ENCODE measurements at regions not wholly inside any gene's neighbourhood (a gene's known extent, or its start where the extent isn't known, plus 50 kb on each side); places are given as distances from the start of the nearest gene placed in this dataset.
A peak's percentile ranks its signal among the peaks of the same experiment; 100 is the strongest.

DNA sequence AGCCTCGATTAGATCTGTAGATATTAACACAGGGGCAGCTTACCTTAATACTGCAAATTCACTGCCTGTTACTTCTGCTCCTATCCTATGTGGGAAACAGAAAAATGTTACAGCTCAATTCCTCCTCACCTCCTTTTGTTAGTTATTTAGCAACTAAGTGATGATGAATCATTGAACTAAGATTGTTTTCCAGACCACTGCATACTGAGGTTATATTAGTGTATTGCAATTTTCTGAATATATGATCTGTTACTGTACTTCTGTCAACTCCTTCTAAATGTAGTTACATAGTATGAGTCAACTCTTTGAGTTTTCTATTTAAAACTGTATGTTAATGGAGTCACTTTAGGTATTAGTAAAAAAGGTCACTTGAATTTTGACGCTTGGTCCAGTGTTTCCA lies 331.5 kb upstream of the SLCO3A1 start:
- DNase-seq (ENCODE audit: low read depth), result peak; percentile 57

DNA sequence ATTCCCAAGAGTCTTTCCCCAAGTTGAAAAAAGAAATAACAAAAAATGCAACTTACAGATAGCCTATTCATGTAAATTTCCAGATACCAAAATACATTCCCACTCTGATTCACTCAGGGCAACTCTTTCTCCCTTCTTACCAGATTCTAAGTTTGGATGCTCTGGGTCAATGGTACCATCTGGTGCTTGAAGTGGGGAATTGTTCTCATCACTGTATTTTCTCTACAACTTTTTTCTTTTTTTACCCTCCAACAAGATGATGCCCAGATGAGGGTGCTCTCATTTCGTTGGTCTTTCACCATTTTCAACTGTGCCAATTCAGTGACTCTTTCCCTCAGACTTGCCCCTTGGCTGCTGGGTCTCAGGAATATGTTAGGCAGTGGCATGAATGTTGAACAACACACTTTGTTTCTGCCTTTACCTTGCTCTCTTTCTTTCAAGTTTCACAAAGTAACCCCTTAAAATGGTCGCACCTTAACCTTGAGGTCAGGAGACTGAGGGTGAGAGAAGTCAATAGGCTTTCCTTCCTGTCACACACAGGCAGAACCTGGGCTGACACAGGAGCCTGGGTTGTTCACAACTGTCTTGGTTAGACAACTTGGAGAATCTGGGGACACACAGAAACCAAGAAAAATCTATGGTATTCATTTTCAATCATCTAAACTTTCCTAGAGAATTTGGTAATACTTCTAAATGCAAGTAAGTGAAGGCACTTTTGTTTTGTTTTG lies 330.7 kb upstream of the SLCO3A1 start:
- DNase-seq (ENCODE audit: low read depth), result peak; percentile 41

DNA sequence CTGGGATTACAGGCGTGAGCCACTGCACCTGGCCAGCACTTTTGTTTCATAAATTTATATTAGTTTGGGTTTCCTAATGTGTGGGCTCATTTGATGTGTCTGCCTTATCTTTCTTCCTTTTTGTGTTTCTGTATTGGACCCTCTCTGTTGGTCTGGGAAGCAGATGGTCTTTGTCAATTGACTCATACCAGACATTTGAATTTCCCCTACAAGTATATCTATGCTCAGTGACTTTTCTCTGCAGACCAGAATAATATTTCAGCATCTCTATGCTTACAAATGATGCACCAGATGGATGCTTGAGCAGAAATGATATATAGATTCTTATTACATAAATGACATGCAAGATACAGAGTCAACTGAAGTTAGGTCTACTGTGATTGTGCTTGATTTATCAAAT lies 329.9 kb upstream of the SLCO3A1 start:
- DNase-seq (ENCODE audit: low read depth), result no peak

DNA sequence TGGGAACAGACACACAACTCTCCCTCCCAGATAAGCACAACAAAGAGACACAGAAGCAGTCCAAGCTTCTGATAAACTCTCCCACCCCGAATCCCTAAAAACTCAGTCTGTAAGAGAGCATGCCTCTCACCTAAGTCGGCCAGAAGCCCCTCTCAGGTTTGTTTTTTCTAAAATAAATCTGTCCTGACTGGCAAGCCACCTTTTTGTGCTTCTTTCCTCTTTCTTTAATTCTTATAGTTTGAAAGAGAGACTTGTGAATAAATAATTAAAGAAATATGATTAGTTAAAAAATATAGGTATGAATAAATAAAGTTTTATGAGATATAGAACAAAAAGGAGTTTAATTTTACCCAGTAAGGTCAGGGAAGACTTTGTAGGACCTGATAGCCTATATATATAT lies 329.0 kb upstream of the SLCO3A1 start:
- DNase-seq (ENCODE audit: low read depth), result no peak

DNA sequence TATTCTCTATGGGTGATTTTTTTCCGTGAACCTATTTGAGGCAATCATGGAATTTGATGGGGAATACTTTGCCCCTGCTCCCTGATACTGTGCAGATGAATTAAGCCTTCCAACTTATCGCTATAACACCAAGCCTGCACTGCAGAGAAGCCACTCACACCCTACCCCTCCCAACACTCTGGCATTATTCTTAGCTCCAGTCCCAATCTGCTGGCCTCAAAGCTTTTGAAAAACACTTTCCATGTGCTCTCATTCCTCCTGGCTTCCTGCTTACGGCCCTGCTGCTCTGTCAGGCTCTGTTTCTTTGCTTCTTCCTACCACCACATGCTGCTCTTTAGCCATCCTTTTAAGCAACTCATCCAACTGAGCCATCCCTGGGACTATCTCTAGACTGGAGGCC lies 327.8 kb upstream of the SLCO3A1 start:
- no peak for DNase-seq (ENCODE audit: low read depth)

DNA sequence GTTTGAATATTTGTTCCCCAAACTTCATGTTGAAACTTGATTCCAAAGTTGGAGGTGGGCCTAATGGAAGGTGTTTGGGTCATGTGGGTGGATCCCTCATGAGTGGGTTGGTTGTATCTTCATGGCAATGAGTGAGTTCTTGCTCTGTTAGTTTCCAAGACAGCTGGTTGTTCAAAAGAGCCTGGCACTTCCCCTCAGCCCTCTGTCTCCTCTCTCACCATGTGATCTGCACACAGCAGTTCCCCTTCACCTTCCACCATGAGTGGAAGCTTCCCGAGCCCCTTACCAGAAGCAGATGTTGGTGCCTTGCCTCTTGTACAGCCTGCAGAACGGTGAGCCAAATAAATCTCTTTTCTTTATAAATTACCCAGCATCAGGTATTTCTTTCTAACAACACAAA lies 327.1 kb upstream of the SLCO3A1 start:
- no peak for DNase-seq (ENCODE audit: low read depth)

DNA sequence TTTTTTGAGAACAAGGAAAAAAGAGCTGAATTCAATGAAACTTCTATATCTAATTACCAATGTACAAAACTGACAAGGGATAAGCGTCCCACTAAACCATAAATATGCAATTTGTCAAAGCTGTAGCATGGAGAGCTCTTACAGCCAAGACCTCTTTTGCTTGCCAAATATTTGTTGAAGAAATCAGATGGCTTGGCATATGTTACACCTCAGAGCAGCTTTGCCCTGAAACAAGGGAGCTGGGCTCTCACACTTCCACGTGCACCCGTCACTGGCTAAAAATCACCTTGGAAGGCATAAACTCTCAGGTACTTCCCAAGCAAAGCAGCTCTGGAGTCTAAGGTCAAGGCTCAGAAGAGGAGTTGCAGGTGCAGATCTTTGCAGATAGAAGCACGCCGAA lies 324.7 kb upstream of the SLCO3A1 start:
- DNase-seq (ENCODE audit: low read depth), result no peak

DNA sequence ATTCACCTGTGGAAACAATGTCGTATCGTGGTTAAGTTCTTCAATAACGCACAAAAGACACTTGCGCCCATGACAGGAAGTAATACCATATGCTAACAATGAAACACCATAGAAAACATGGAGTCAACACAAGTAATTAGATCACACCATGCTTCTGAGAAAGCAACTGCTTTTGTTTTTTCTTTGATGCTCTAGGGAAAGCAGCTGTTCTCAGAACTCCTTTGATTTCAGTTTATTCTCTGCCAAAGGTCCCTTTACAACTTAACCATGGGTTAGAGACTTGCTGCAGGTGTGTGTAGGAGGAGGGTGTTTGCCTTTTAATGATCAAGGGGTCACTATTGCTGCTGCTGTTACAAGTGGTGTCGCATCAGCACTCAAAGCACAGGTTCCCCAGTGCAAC lies 324.0 kb upstream of the SLCO3A1 start:
- DNase-seq (ENCODE audit: low read depth), result no peak

DNA sequence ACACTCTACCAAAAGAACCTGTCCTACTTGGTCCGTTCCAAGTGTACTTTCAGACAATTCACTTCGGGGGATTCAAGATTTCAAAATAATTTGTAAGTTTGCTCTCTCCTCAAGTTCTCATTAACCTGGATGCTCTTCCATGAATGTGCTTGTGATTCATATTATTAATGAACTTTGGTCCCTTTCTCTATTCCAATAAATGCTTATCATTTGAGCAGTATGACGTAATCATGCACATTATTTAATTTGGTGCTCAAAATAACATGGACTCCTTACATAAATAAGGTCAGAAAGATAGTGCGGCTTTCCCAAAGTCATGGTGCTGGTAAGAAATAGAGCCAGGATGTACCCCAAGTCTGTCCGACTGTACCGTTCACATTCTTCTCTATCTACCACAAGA lies 323.2 kb upstream of the SLCO3A1 start:
- no peak for DNase-seq (ENCODE audit: low read depth)

DNA sequence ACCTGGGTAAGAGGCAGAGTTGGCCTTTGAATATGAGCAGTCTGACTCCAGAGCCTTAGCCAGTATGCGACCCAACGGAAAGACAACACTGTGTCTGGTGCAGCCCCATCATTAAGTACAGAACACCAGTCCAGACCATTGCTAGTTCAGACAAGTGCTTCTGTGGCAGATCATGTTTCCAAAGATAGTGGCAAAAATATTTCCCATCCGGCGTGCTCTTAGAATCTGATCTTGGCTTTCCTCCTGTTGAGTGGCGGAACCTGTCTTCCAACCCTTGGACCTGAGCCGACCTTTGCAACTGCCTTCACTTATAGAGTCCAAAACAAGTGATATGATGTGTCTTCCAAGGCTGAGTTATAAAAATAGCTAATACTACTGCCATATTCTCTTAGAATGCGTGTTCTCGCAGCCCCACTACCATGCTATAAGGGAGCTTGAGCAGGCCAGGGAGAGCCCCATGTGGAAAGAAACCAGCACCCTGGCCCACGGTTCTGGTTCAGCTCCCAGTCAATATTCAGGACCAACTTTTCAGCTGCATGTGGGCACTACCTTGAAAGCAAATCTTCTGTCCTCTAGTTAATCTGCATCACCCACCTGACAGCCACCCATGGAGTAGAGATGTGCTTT lies 322.4 kb upstream of the SLCO3A1 start:
- DNase-seq (ENCODE audit: low read depth), result no peak

DNA sequence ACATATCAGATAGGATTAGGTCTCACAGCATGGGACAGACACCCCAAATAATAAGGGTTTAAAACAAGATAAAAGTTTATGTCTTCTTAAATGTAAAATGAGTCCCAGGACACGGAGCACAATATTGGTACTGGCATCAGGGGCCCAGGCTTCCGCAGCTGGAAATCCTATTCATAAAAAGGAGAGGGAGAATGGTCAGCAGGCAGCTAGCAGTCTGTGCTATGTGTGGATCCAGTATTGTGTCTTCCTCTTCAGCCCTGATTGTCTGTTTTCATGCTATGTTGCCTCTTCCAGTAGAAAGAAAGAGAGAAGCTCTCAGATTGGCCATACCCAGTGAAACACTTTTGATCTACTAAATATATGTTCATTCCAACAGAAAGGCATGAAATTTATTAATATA lies 319.3 kb upstream of the SLCO3A1 start:
- DNase-seq (ENCODE audit: low read depth), result no peak

DNA sequence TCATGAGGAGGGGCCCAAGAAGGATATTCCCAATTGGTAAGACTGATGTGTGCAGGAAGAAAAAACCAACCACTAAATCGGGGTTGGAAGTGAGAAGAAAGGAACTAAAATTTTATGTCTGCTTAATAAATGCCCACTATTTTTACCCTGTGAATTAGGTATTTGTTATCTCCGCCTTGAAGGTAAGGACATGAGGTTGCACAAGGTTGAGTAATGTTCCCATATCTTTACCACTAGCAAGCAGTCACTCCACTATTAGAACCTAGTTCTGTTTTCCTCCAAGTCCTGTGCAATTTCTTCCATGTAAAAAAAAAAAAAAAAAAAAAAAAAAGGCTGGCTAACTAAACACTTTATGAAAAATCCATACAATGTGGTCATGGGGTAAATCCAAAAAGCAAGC lies 318.5 kb upstream of the SLCO3A1 start:
- no peak for DNase-seq (ENCODE audit: low read depth)

DNA sequence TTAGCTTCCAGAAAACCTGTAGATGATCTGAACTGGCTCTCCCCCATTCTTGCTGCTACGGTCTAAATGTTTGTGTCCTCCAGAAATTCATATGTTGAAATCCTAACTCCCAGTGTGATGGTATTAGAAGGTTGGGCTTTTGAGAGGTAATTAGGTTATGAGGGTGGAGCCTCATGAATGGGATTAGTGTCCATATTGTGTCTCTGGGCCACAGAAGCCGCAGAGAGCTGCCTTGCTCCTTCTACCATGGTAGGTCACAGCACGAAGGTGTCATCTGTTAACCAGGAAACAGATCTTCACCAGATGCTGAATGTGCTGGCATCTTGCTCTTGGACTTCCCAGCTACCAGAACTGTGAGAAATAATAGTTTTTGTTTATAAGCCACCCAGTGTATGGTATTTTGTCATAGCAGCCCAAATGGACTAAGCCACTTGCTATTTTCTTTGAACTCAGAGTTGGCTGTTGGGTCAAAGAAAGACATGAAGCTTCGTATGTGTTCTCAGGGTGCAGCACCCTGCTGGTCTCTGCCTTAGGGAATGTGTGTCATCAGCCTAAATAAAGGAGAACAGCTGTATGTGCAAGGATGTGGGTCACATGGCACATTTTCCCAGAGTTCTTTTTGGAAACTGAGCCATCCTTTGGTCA lies 317.5 kb upstream of the SLCO3A1 start:
- no peak for DNase-seq (ENCODE audit: low read depth)

DNA sequence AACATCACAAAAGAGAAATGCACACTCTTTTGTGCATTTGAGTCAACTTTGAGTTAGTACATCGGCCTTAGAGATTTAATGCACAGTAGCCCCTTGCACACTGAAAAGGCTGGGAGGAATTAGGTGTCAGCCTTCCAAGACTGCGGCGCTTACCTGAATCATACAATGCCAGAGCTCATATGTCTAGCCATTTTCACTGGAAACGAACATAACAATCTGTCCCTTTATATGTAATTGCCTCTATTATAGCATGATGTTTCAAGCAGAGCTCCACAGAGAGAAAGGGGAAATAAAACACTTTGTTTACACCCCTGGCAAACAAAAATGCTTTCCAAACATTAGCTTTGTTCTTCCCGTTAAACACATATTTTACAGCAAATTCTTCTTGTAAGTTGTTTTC lies 315.7 kb upstream of the SLCO3A1 start:
- no peak for DNase-seq (ENCODE audit: low read depth)

DNA sequence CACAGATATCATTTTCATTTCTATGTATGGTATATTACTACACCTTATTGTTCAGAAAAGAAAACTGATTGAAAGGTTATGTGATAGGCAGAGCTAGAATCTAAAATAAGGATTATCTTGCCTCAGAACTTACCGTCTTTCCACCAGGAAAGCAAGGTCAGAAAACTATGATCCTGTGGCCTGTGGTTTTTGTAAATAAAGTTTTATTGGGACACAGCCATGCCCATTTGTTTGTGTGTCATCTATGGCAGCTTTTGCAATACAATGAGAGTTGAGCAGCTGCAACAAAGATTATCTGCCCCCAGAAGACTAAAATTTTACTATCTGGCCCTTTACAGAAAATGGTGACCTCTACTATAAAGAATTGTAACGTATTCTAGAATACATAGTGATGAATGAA lies 314.7 kb upstream of the SLCO3A1 start:
- no peak for DNase-seq (ENCODE audit: low read depth)

DNA sequence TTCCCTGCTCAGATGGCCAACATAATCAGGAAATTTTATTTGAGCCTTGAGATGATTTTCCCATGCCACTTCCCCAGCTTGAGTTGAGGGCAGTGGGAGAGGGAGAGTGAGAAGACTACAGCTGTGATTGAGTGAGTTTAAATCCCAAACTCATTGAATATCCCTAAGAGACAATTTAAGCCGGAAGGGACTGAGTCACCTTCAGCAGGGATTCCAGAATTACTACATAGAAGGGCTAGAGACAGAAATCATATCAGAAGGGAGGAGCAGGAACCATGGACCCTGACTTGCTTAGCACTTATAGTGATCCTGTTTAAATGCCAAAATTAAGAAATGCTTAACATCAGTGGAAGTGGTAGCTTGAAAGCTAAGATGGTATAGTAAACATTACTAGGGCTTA lies 312.2 kb upstream of the SLCO3A1 start:
- no peak for DNase-seq (ENCODE audit: low read depth)

DNA sequence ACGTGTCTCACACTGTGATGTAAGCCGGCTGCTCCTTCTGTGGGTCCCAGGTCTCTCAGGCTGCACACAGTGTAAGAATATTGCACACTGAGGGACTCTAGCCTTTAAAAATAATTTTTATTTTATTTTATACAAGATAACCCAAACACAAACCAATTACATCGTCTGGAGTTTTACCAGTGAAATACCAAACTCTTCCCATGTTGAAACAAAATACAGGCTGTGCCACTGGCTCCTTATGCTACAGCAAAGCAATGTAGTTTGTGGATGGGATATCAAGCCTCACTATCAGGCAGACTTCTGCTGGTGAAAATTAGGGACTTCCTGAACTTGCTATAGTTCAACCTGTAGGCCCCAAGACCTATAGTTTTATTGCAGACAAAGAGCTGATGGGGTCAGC lies 311.3 kb upstream of the SLCO3A1 start:
- DNase-seq (ENCODE audit: low read depth), result no peak

DNA sequence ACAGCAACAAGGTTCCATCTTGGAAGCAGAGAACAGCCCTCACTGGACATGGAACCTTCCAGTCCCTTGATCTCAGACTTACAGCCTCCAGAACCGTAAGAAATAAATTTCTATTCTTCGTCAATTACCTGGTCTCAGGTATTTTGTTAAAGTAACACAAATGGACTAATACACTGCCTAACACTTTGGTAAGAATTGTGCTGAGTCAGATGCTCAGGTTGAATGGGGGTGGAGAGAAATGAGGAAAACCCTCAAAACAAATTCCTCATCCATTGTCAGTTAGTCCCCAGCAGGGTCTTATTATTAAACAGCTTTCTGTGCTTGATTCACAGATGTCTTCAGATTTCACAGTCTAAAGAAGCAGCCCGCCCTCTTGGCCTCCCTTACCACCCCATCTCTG lies 306.2 kb upstream of the SLCO3A1 start:
- DNase-seq (ENCODE audit: low read depth), result no peak

DNA sequence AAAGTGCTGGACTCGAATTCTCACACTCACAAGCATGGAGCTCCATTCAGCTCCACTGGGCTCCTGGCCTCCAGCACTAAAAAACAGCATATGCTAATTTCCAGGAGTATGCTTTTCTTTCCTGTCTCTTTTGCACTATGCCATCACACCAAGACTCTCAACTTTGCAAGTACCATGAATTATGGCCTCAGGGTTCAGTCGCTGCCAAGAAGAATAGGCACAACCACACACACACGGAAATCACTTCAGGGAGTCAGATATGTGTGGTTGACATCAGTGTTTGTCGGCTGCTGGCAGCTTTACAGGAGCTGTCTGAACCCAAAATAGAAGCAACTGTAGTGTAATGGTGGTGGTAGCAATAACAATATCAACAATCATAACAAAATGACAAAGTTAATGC lies 305.0 kb upstream of the SLCO3A1 start:
- DNase-seq (ENCODE audit: low read depth), result no peak

DNA sequence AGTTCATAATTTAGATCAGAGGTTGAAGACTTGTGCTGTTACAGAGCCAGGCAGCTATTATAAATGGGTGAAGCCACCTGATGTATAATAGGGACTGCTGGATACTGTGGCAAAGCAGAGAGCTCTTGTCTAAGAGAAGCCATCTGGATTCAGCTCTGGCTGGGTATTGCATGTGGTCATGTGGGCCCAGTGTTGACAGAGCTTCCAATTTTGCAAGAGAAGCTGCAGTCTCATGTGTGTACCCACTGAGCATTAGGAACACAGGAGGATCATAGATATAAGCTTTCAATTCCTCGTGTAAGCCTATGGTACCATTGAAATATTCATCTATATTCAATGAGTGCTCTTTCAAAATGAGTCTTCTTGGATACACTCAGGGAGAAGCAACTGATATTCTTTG lies 303.9 kb upstream of the SLCO3A1 start:
- DNase-seq (ENCODE audit: low read depth), result no peak

DNA sequence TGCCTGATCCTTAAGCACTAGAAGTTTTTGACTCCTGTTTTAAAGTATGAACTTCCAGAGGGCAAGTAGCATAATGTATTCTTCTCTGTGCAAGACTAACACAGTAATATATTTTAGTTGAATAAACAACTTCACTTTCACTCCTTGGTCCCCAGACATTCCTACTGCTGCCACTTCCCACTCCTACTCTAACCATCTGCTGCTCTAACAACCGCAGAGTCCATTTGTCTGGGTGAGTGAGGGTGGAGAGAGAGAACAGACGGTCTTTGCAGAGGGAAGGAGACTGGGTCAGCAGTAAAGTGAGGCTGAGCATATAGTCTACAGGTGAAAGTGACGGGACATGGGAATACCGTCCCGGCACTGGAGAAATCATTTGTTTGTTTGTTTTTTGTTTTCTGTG lies 301.0 kb upstream of the SLCO3A1 start:
- DNase-seq (ENCODE audit: low read depth), result no peak

DNA sequence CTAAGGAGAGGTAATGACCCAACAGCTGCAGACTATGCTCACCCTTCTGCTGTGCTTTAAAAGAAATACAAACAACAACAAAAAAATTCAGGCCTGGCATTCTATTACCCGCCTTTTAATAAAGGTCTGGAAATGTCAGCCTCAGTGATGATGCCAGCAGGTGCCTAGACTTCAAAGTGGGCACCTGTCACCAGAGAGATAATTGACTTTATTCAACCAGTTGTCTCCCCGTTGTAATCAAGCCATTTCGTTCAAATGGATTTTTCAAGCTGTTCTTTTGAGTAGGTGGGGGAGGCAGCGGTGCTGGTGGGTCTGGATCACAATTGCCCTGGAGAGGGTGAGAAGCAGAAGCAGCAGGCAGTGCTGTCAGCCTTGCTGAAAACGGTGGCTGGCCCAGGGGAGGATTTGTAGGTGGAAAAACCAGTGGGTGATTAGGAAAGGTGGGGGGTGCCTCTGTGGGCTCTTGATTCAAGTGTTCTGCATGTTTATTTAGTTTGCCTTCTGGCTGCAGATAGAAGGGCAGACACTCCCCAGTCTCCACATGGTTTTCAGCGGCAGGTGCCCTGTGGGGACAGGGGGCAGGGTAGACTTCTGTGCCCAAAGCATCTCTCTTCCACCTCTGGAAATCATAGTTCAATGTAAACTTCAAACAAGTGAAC lies 300.2 kb upstream of the SLCO3A1 start:
- DNase-seq (ENCODE audit: low read depth), result no peak

DNA sequence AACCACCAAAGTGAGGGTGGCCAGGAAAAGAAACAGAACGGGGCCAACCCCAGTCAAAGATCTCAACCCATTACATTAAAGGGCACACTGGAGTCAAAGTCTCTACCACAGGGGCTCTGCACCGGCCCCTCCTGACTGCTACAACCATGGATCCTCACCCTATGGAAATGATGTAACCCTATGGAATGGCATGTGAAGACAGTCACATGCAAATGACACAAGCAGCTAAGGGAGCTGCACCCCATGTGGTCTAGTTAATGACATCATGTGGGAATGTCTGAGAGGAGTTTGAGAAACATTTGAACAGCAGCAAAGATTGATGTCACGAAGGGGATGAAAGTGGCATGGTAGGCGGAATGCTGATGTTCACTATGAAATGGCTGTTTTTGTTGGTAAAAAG lies 298.2 kb upstream of the SLCO3A1 start:
- DNase-seq (ENCODE audit: low read depth), result no peak
